ENCODE measurements at regions not wholly inside any gene's neighbourhood (a gene's known extent, or its start where the extent isn't known, plus 50 kb on each side); places are given as distances from the start of the nearest gene placed in this dataset.

DNA sequence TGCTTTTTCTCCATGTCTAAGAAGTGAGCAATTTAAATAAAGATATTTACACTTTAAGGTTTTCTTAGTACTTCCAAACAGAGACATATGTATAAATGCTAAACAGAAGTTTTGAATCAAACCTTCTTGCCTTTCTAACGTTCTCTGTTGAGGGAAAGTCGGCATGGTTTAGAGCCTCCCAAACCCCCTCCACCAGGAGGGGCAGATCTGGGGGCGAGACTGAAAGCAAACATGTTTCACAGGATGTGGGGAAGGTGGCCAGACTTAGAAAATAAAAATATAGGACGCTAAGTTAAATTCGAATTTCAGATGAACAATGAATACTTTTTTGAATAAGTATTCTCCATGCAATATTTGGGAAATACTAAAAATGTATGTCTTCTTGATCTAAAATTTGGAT is 208.3 kb upstream of the SHH start:
- TF ChIP-seq, protein P1, sequence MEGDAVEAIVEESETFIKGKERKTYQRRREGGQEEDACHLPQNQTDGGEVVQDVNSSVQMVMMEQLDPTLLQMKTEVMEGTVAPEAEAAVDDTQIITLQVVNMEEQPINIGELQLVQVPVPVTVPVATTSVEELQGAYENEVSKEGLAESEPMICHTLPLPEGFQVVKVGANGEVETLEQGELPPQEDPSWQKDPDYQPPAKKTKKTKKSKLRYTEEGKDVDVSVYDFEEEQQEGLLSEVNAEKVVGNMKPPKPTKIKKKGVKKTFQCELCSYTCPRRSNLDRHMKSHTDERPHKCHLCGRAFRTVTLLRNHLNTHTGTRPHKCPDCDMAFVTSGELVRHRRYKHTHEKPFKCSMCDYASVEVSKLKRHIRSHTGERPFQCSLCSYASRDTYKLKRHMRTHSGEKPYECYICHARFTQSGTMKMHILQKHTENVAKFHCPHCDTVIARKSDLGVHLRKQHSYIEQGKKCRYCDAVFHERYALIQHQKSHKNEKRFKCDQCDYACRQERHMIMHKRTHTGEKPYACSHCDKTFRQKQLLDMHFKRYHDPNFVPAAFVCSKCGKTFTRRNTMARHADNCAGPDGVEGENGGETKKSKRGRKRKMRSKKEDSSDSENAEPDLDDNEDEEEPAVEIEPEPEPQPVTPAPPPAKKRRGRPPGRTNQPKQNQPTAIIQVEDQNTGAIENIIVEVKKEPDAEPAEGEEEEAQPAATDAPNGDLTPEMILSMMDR (IDR thresholded peaks at IDR 0.05): no peak
- TF ChIP-seq POLR2A (IDR thresholded peaks at IDR 0.05): no peak

Data from thyroid gland (tissue), 4 donors.